IMR-90 (cell line): ENCODE measurements at regions not wholly inside any gene's neighbourhood (a gene's known extent, or its start where the extent isn't known, plus 50 kb on each side); places are given as distances from the start of the nearest gene placed in this dataset.

ENCODE experiments used
- ATAC-seq: fragments of 200-7000 bp; cut with Tn5 transposase; 2 replicates; pipeline ENCODE4 v1.9.1; 2020; ENCODE audit warnings: low read depth, mild to moderate bottlenecking, moderate library complexity
- BruUV-seq: library from RNA; stranded (reverse); fragments of 400-500 nt; replicated peaks from 2 replicates; lab custom pipeline; 2021; lab: Mats Ljungman, UMichigan
- CTCF ChIA-PET: fragments of 300-600 bp; formaldehyde crosslinking; extraction: SDS; loops from one replicate; lab custom pipeline; 2021; ENCODE audit warnings: antibody characterized with exemption; lab: Yijun Ruan, JAX
- POLR2A ChIA-PET: fragments of 300-600 bp; sonication (Branson Sonifier 250); formaldehyde crosslinking; loops from one replicate; lab custom pipeline; 2022; ENCODE audit warnings: antibody characterized with exemption; ENCODE audit not compliant: unreplicated experiment; lab: Charles Lee
- DNase-seq: peaks from one replicate; pipeline ENCODE4 v3.0.0; 2013
- H2AFZ ChIP-seq: replicated peaks from 2 replicates; pipeline ENCODE3; 2013; ENCODE audit warnings: low read length, mild to moderate bottlenecking; ENCODE audit not compliant: poor library complexity
- H2AK5ac ChIP-seq: 2 replicates; pipeline ENCODE4 v1.6.1; 2013; ENCODE audit warnings: low read depth, low read length, inconsistent platforms
- H2AK9ac ChIP-seq: replicated peaks from 2 replicates; pipeline ENCODE3; 2013; ENCODE audit warnings: mild to moderate bottlenecking, low read depth, low read length, moderate library complexity; ENCODE audit not compliant: poor library complexity
- H2BK120ac ChIP-seq: 2 replicates; pipeline ENCODE4 v1.6.1; 2013; ENCODE audit warnings: low read depth, low read length, inconsistent platforms
- H2BK15ac ChIP-seq: 3 replicates; pipeline ENCODE4 v1.6.1; 2013; ENCODE audit warnings: low read depth, low read length, inconsistent platforms
- H2BK20ac ChIP-seq: 2 replicates; pipeline ENCODE4 v1.6.1; 2013; ENCODE audit warnings: low read depth, mild to moderate bottlenecking, inconsistent platforms, low read length, moderate library complexity
- H2BK5ac ChIP-seq: 2 replicates; pipeline ENCODE4 v1.6.1; 2013; ENCODE audit warnings: mild to moderate bottlenecking, low read depth, low read length, inconsistent platforms; ENCODE audit not compliant: poor library complexity, severe bottlenecking
- H3K14ac ChIP-seq: replicated peaks from 2 replicates; pipeline ENCODE4 v1.6.1; 2013; ENCODE audit warnings: low read depth, low read length, inconsistent platforms
- H3K18ac ChIP-seq: 2 replicates; pipeline ENCODE4 v1.6.1; 2013; ENCODE audit warnings: low read depth, low read length, control low read depth
- H3K23ac ChIP-seq: 2 replicates; pipeline ENCODE4 v1.6.1; 2013; ENCODE audit warnings: low read depth, low read length, inconsistent platforms
- H3K27ac ChIP-seq: 2 replicates; pipeline ENCODE4 v1.5.1; 2013; ENCODE audit warnings: mild to moderate bottlenecking, control low read depth, low read length; ENCODE audit not compliant: insufficient read depth
- H3K27me3 ChIP-seq: 2 replicates; pipeline ENCODE4 v1.6.1; 2013; ENCODE audit warnings: low read length; ENCODE audit not compliant: control insufficient read depth, insufficient read depth
- H3K36me3 ChIP-seq: 2 replicates; pipeline ENCODE4 v1.6.1; 2013; ENCODE audit warnings: low read length, mixed read lengths; ENCODE audit not compliant: control insufficient read depth, insufficient read depth
- H3K4ac ChIP-seq: 2 replicates; pipeline ENCODE4 v1.6.1; 2013; ENCODE audit warnings: low read depth, low read length, inconsistent platforms
- H3K4me1 ChIP-seq: 2 replicates; pipeline ENCODE4 v1.6.1; 2013; ENCODE audit warnings: low read length, mixed read lengths; ENCODE audit not compliant: control insufficient read depth, insufficient read depth
- H3K4me2 ChIP-seq: 2 replicates; pipeline ENCODE4 v1.6.1; 2013; ENCODE audit warnings: low read depth, mild to moderate bottlenecking, control low read depth, low read length, moderate library complexity
- H3K4me3 ChIP-seq: 2 replicates; pipeline ENCODE4 v1.5.1; 2013; ENCODE audit warnings: low read depth, mild to moderate bottlenecking, control low read depth, low read length, moderate library complexity; ENCODE audit not compliant: insufficient read depth
- H3K56ac ChIP-seq: 2 replicates; pipeline ENCODE4 v1.6.1; 2013; ENCODE audit warnings: low read length, inconsistent platforms; ENCODE audit not compliant: insufficient read depth; ENCODE audit errors: extremely low read depth
- H3K79me1 ChIP-seq, 2 experiments: 2 replicates each; pipeline ENCODE4 v1.6.1; 2013; ENCODE audit warnings: low read length in 2 of 2, inconsistent platforms in 1 of 2, low read depth in 1 of 2
- H3K9ac ChIP-seq: 2 replicates; pipeline ENCODE4 v1.6.1; 2013; ENCODE audit warnings: low read depth, low read length, control low read depth
- H3K9me1 ChIP-seq: 2 replicates; pipeline ENCODE4 v1.6.1; 2013; ENCODE audit warnings: low read length, inconsistent platforms; ENCODE audit not compliant: insufficient read depth
- H3K9me3 ChIP-seq: 2 replicates; pipeline ENCODE4 v1.6.1; 2013; ENCODE audit warnings: low read length; ENCODE audit not compliant: control insufficient read depth, insufficient read depth
- H4K20me1 ChIP-seq: 2 replicates; pipeline ENCODE4 v1.6.1; 2013; ENCODE audit warnings: low read length, inconsistent platforms; ENCODE audit not compliant: insufficient read depth
- H4K5ac ChIP-seq: 2 replicates; pipeline ENCODE4 v1.6.1; 2013; ENCODE audit warnings: mild to moderate bottlenecking, low read depth, low read length, control low read depth
- H4K8ac ChIP-seq, 2 experiments: 2 replicates each; pipeline ENCODE4 v1.6.1; 2013; ENCODE audit warnings: low read depth in 2 of 2, low read length in 2 of 2, control low read depth in 1 of 2, inconsistent platforms in 1 of 2
- H4K91ac ChIP-seq: 2 replicates; pipeline ENCODE4 v1.6.1; 2013; ENCODE audit warnings: low read depth, low read length, inconsistent platforms; ENCODE audit not compliant: insufficient read depth
- CHD1 ChIP-seq: IDR thresholded peaks from 2 replicates; pipeline ENCODE4 v1.6.1; 2012; ENCODE audit warnings: low read depth, low read length, improper control_type of control experiment
- NFE2L2 ChIP-seq: fragments of 150-350 bp; IDR thresholded peaks from 2 replicates; pipeline ENCODE4 v1.6.1; 2016; ENCODE audit warnings: low read depth, mild to moderate bottlenecking, low read length
- POLR2A ChIP-seq: IDR thresholded peaks from 2 replicates; pipeline ENCODE4 v1.6.1; 2012; ENCODE audit warnings: mild to moderate bottlenecking, low read depth, low read length
- RAD21 ChIP-seq: IDR thresholded peaks from 2 replicates; pipeline ENCODE4 v1.6.1; 2012; ENCODE audit warnings: low read length, improper control_type of control experiment
- RFX5 ChIP-seq: IDR thresholded peaks from 2 replicates; pipeline ENCODE4 v1.8.0; 2012; ENCODE audit warnings: low read depth, mild to moderate bottlenecking, low read length, moderate library complexity
- WGBS, 2 experiments: methylation state at CpG; one replicate each; pipeline versions ENCODE4 v1.1.5 to v1.1.7; 2013; ENCODE audit warnings: missing lambda C conversion rate in 2 of 2; ENCODE audit not compliant: insufficient read length in 1 of 2; ENCODE audit errors: extremely low coverage in 2 of 2; 5-methylcytosine and 5-hydroxymethylcytosine counted together
- dilution Hi-C: fragments of 300-500 bp; cut with HindIII; formaldehyde crosslinking; loops from one replicate; pipeline ENCODE4 v1.14.3; 2018; ENCODE audit warnings: low sequenced_read_pairs; ENCODE audit not compliant: unreplicated experiment
- in situ Hi-C: fragments of 300-500 bp; cut with MboI; formaldehyde crosslinking; loops from 3 replicates; pipeline ENCODE4 v1.14.3; 2019; ENCODE audit warnings: low sequenced_read_pairs, inconsistent platforms, mixed read lengths
- intact Hi-C: fragments of 100-400 bp; cut with micrococcal nuclease; formaldehyde crosslinking; loops from 2 replicates; pipeline ENCODE4 v1.10.0; 2022
- TF ChIP-seq, protein P1 (sequence below): fragments of 150-350 bp; IDR thresholded peaks from 2 replicates; pipeline ENCODE4 v1.6.1; 2016; ENCODE audit warnings: low read depth, mild to moderate bottlenecking, low read length, moderate library complexity, borderline replicate concordance

DNA sequence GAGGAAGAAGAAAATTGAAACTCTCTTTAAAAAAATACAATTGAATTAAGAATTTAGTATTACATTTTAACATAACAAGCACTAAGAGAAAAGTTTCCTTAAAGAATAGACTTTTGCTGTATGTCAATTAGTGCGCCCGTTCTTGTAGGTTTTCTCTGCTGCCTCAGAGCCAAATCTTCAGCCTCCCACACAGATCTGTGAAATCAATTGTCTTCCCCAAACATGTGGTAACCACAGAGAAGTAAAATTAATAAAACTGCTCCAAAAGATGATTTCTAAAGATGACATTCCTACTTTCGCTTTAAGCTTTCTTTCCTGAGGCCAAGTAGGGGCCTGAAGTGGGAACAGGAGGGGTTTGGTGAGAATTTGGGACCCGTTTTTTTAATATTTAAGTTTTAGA is 113.2 kb upstream of the ADO start:
- WGBS, 2 experiments: no CpG with 5 or more reads among the region's 4 CpGs
- H3K18ac ChIP-seq: no peak overlapping the region
- H3K36me3 ChIP-seq: no peaks in the 10 kb centered on the region
- no peak overlapping the region for H2BK15ac ChIP-seq
- H3K9me3 ChIP-seq: no peaks in the 10 kb centered on the region; the same call in 1 of the 2 replicates
- TF ChIP-seq RFX5 (no peak), RAD21 (no peak), CHD1 (no peak), POLR2A (no peak), NFE2L2 (no peak)
- TF ChIP-seq, protein P1, sequence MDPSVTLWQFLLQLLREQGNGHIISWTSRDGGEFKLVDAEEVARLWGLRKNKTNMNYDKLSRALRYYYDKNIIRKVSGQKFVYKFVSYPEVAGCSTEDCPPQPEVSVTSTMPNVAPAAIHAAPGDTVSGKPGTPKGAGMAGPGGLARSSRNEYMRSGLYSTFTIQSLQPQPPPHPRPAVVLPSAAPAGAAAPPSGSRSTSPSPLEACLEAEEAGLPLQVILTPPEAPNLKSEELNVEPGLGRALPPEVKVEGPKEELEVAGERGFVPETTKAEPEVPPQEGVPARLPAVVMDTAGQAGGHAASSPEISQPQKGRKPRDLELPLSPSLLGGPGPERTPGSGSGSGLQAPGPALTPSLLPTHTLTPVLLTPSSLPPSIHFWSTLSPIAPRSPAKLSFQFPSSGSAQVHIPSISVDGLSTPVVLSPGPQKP: no peak
- no peak for ATAC-seq
- no peak overlapping the region for H3K23ac ChIP-seq
- H3K4ac ChIP-seq: no peak overlapping the region
- no peak overlapping the region for H2AK5ac ChIP-seq
- H3K14ac ChIP-seq: no peak overlapping the region
- H3K4me1 ChIP-seq: no peaks in the 10 kb centered on the region
- H3K4me3 ChIP-seq: no peak overlapping the region
- no peaks in the 10 kb centered on the region for H3K79me1 ChIP-seq
- no peak overlapping the region for H2BK120ac ChIP-seq
- no TSS peak for BruUV-seq
- no peak overlapping the region for H2BK20ac ChIP-seq
- ChIA-PET CTCF (no interaction called here), POLR2A (no interaction called here)
- H3K4me2 ChIP-seq: no peak overlapping the region
- no peak overlapping the region for H2AFZ ChIP-seq
- no peak overlapping the region for H2AK9ac ChIP-seq
- H4K5ac ChIP-seq: no peak overlapping the region
- no peak overlapping the region for H3K9ac ChIP-seq
- intact Hi-C loops (no loop called here), dilution Hi-C loops (no loop called here), in situ Hi-C loops (no loop called here)
- peaks cover 7% of the 10 kb centered on the region for H3K27me3 ChIP-seq
- no peak overlapping the region for H3K27ac ChIP-seq
- H2BK5ac ChIP-seq: no peak overlapping the region
- no peak for DNase-seq
- no peaks in the 10 kb centered on the region for H3K9me1 ChIP-seq
- H3K56ac ChIP-seq: no peak overlapping the region
- no peak overlapping the region for H4K91ac ChIP-seq
- no peak overlapping the region for H4K8ac ChIP-seq
- H4K20me1 ChIP-seq: no peaks in the 10 kb centered on the region
